ENCODE measurements at regions not wholly inside any gene's neighbourhood (a gene's known extent, or its start where the extent isn't known, plus 50 kb on each side); places are given as distances from the start of the nearest gene placed in this dataset.

- TF ChIP-seq CTCF (IDR thresholded peaks at IDR 0.05) (no peak), EZH2phosphoT487 (IDR thresholded peaks at IDR 0.05) (no peak)
Measured at GRCh38 chr12:83378186-83378727, 691.6 kb downstream of the TMTC2 start.

Data from neural progenitor cell (in vitro differentiated cells).